Parathyroid adenoma (tissue), 2 donors: ENCODE measurements at regions not wholly inside any gene's neighbourhood (a gene's known extent, or its start where the extent isn't known, plus 50 kb on each side); places are given as distances from the start of the nearest gene placed in this dataset.
"Not testable (repeated sequence)": the region's sequence is repeated elsewhere in the genome, so short reads cannot be mapped to it uniquely, and the experiment has no call there.

ENCODE experiments used
- H2AFZ ChIP-seq: fragments of 300-600 bp; sonication (generic); one replicate; pipeline ENCODE4 v1.7.0; 2017; ENCODE audit warnings: antibody characterized with exemption, mild to moderate bottlenecking
- H3K27ac ChIP-seq: fragments of 300-600 bp; sonication (generic); one replicate; pipeline ENCODE4 v1.7.0; 2017
- H3K27me3 ChIP-seq: fragments of 300-600 bp; sonication (generic); one replicate; pipeline ENCODE4 v1.7.0; 2017; ENCODE audit warnings: low read length; ENCODE audit not compliant: control insufficient read depth, insufficient read depth
- H3K36me3 ChIP-seq: fragments of 300-600 bp; sonication (generic); one replicate; pipeline ENCODE4 v1.7.0; 2017; ENCODE audit warnings: low read length; ENCODE audit not compliant: control insufficient read depth, insufficient read depth
- H3K4me1 ChIP-seq: fragments of 300-600 bp; sonication (generic); one replicate; pipeline ENCODE4 v1.7.0; 2017; ENCODE audit warnings: control low read depth
- H3K4me2 ChIP-seq: fragments of 300-600 bp; sonication (generic); one replicate; pipeline ENCODE4 v1.7.0; 2017; ENCODE audit warnings: low read length
- H3K4me3 ChIP-seq: fragments of 300-600 bp; sonication (generic); one replicate; pipeline ENCODE4 v1.7.0; 2017; ENCODE audit warnings: low read depth, low read length
- H3K79me2 ChIP-seq: fragments of 300-600 bp; sonication (generic); one replicate; pipeline ENCODE4 v1.7.0; 2017; ENCODE audit warnings: control low read depth
- H3K9ac ChIP-seq: fragments of 300-600 bp; sonication (generic); one replicate; pipeline ENCODE4 v1.7.0; 2017; ENCODE audit warnings: mild to moderate bottlenecking
- H3K9me3 ChIP-seq: fragments of 300-600 bp; sonication (generic); one replicate; pipeline ENCODE4 v1.7.0; 2017; ENCODE audit warnings: low read length; ENCODE audit not compliant: control insufficient read depth
- CTCF ChIP-seq: fragments of 300-600 bp; sonication (generic); IDR thresholded peaks from one replicate; pipeline ENCODE4 v1.7.0; 2017; ENCODE audit warnings: antibody characterized with exemption, mild to moderate bottlenecking
- donor health status: primary hyperparathyroidism.

- Histone ChIP-seq H3K27me3 (no peaks in the 10 kb centered on the region), H3K4me2 (no peak overlapping the region), H2AFZ (no peak overlapping the region), H3K79me2 (no peaks in the 10 kb centered on the region), H3K27ac (no peak overlapping the region), H3K9ac (no peak overlapping the region), H3K36me3 (no peaks in the 10 kb centered on the region), H3K4me3 (no peak overlapping the region), H3K4me1 (no peaks in the 10 kb centered on the region), H3K9me3 (no peaks in the 10 kb centered on the region)
- no peak for TF ChIP-seq CTCF
These were observed 578.7 kb upstream of the USP24 start for GRCh38 chr1:55793856-55794255.

- Histone ChIP-seq H3K27ac (no peak overlapping the region), H3K27me3 (no peaks in the 10 kb centered on the region), H3K79me2 (no peaks in the 10 kb centered on the region), H3K4me1 (no peaks in the 10 kb centered on the region), H3K4me3 (no peak overlapping the region), H3K9me3 (no peaks in the 10 kb centered on the region), H3K4me2 (no peak overlapping the region), H2AFZ (no peak overlapping the region), H3K9ac (no peak overlapping the region), H3K36me3 (no peaks in the 10 kb centered on the region)
- TF ChIP-seq CTCF: no peak
These were observed 577.7 kb upstream of the USP24 start for GRCh38 chr1:55792870-55793269.

- no peaks in the 10 kb centered on the region for H3K79me2 ChIP-seq
- H3K4me1 ChIP-seq: no peaks in the 10 kb centered on the region
- H3K27ac ChIP-seq: no peak overlapping the region
- H3K27me3 ChIP-seq: no peaks in the 10 kb centered on the region
- H3K4me2 ChIP-seq: no peak overlapping the region
- TF ChIP-seq CTCF: no peak
- no peak overlapping the region for H2AFZ ChIP-seq
- H3K36me3 ChIP-seq: no peaks in the 10 kb centered on the region
- no peak overlapping the region for H3K9ac ChIP-seq
- no peak overlapping the region for H3K4me3 ChIP-seq
- H3K9me3 ChIP-seq: no peaks in the 10 kb centered on the region
These were observed 574.3 kb upstream of the USP24 start for GRCh38 chr1:55789466-55789865.

GRCh38 chr1:55786396-55786795 lies 571.2 kb upstream of the USP24 start:
- Histone ChIP-seq H3K4me2 (no peak overlapping the region), H3K4me3 (no peak overlapping the region), H3K4me1 (no peaks in the 10 kb centered on the region), H3K9ac (no peak overlapping the region), H3K36me3 (no peaks in the 10 kb centered on the region), H3K9me3 (no peaks in the 10 kb centered on the region), H3K27me3 (no peaks in the 10 kb centered on the region), H3K79me2 (no peaks in the 10 kb centered on the region), H2AFZ (no peak overlapping the region), H3K27ac (no peak overlapping the region)
- TF ChIP-seq CTCF: no peak

GRCh38 chr1:55784941-55785450 lies 569.8 kb upstream of the USP24 start:
- not testable (repeated sequence) for H3K9me3 ChIP-seq, H3K4me2 ChIP-seq, H3K4me1 ChIP-seq, H3K36me3 ChIP-seq, H3K79me2 ChIP-seq, H3K9ac ChIP-seq, H3K4me3 ChIP-seq, H2AFZ ChIP-seq, H3K27ac ChIP-seq, H3K27me3 ChIP-seq
